OCI-LY3 (cell line): ENCODE measurements at regions not wholly inside any gene's neighbourhood (a gene's known extent, or its start where the extent isn't known, plus 50 kb on each side); places are given as distances from the start of the nearest gene placed in this dataset.

Experiments used
- CTCF ChIP-seq: fragments of 200-600, 300-600 bp; sonication (generic); IDR thresholded peaks from 2 replicates; pipeline ENCODE4 v1.5.1; 2014; ENCODE audit warnings: antibody characterized with exemption, low read length, low read depth
- EZH2phosphoT487 ChIP-seq: fragments of 200-600 bp; shearing (Covaris generic); IDR thresholded peaks from 2 replicates; pipeline ENCODE4 v1.6.1; 2018; ENCODE audit warnings: antibody characterized with exemption, mixed run types, low read depth

- no peak for TF ChIP-seq CTCF
- no peak for TF ChIP-seq EZH2phosphoT487
Observed at GRCh38 chr4:123802082-123802645, 405.6 kb downstream of the SPRY1 start.
